Mucosa of descending colon (tissue), 3 donors: ENCODE measurements at regions not wholly inside any gene's neighbourhood (a gene's known extent, or its start where the extent isn't known, plus 50 kb on each side); places are given as distances from the start of the nearest gene placed in this dataset.
"Not testable (repeated sequence)": the region's sequence is repeated elsewhere in the genome, so short reads cannot be mapped to it uniquely, and the experiment has no call there.

Experiments
- ATAC-seq: fragments of 200-7000 bp; cut with Tn5 transposase; one replicate; pipeline ENCODE4 v1.9.1; 2020; ENCODE audit warnings: mild to moderate bottlenecking, moderate library complexity
- DNase-seq, 3 donors: peaks; one replicate each; pipeline ENCODE4 v3.0.0-alpha.2; 2020
- H3K36me3 ChIP-seq: fragments of 200-600 bp; one replicate; pipeline ENCODE4 v1.8.0; 2021; ENCODE audit warnings: low read depth, mild to moderate bottlenecking
- H3K4me1 ChIP-seq: fragments of 200-600 bp; one replicate; pipeline ENCODE4 v1.8.0; 2021; ENCODE audit warnings: low read depth, mild to moderate bottlenecking
- H3K4me3 ChIP-seq: fragments of 200-600 bp; one replicate; pipeline ENCODE4 v1.8.0; 2021; ENCODE audit warnings: mild to moderate bottlenecking
- H3K9me3 ChIP-seq: fragments of 200-600 bp; one replicate; pipeline ENCODE4 v1.8.0; 2021; ENCODE audit warnings: mild to moderate bottlenecking
- CTCF ChIP-seq: fragments of 200-600 bp; IDR thresholded peaks from one replicate; pipeline ENCODE4 v1.8.0; 2022; ENCODE audit warnings: antibody characterized with exemption, mild to moderate bottlenecking
- intact Hi-C, 2 donors: fragments of 100-400 bp; cut with DNase I in 1 of 2; cut with micrococcal nuclease in 1 of 2; formaldehyde crosslinking; loops; one replicate each; pipeline versions ENCODE4 v1.11.0 to v1.11.1; 2022; cut with DNase I, micrococcal nuclease
- donor health status: DM: no; HTN: no; CAD: no; lungs with moderate emphysema.
- donor health status: DM: no; HTN: no; CAD: no.
- donor health status: DM: no; HTN: yes; CAD: no.

GRCh38 chr5:56299212-56299611 is 66.1 kb upstream of the ANKRD55 start:
- no peaks in the 10 kb centered on the region for H3K9me3 ChIP-seq
- TF ChIP-seq CTCF: no peak
- intact Hi-C loops: no loop called here
- no peak overlapping the region for H3K4me3 ChIP-seq
- no peaks in the 10 kb centered on the region for H3K36me3 ChIP-seq
- H3K4me1 ChIP-seq: no peaks in the 10 kb centered on the region
- DNase-seq: no peak
- no peak for ATAC-seq

- no peaks in the 10 kb centered on the region for H3K36me3 ChIP-seq
- intact Hi-C loops: no loop called here
- DNase-seq (no peak), ATAC-seq (no peak)
- H3K4me3 ChIP-seq: no peak overlapping the region
- H3K9me3 ChIP-seq: no peaks in the 10 kb centered on the region
- no peaks in the 10 kb centered on the region for H3K4me1 ChIP-seq
- TF ChIP-seq CTCF: no peak
These were observed 65.4 kb upstream of the ANKRD55 start for GRCh38 chr5:56298336-56299090.

- intact Hi-C loops: no loop called here
- Histone ChIP-seq H3K4me1 (no peaks in the 10 kb centered on the region), H3K9me3 (no peaks in the 10 kb centered on the region), H3K36me3 (no peaks in the 10 kb centered on the region), H3K4me3 (no peak overlapping the region)
- ATAC-seq (no peak), DNase-seq (no peak)
- TF ChIP-seq CTCF: no peak
These were observed 64.7 kb upstream of the ANKRD55 start for GRCh38 chr5:56297851-56298250.

GRCh38 chr5:56295311-56295710 is 62.2 kb upstream of the ANKRD55 start:
- DNase-seq, H3K36me3 ChIP-seq, ATAC-seq, H3K4me1 ChIP-seq, H3K4me3 ChIP-seq, H3K9me3 ChIP-seq, intact Hi-C loops: not testable (repeated sequence)

GRCh38 chr5:56294354-56294753 is 61.2 kb upstream of the ANKRD55 start:
- H3K9me3 ChIP-seq: no peaks in the 10 kb centered on the region
- TF ChIP-seq CTCF: no peak
- ATAC-seq (no peak), DNase-seq (no peak)
- no peaks in the 10 kb centered on the region for H3K36me3 ChIP-seq
- intact Hi-C loops: no loop called here
- H3K4me1 ChIP-seq: no peaks in the 10 kb centered on the region
- no peak overlapping the region for H3K4me3 ChIP-seq

- ATAC-seq, H3K4me3 ChIP-seq, intact Hi-C loops, H3K9me3 ChIP-seq, DNase-seq, H3K4me1 ChIP-seq, H3K36me3 ChIP-seq: not testable (repeated sequence)
These were observed 59.7 kb upstream of the ANKRD55 start for GRCh38 chr5:56292874-56293273.
